Mesenchymal stem cell (in vitro differentiated cells and primary cell): ENCODE measurements at regions not wholly inside any gene's neighbourhood (a gene's known extent, or its start where the extent isn't known, plus 50 kb on each side); places are given as distances from the start of the nearest gene placed in this dataset.

Source experiments
- DNase-seq: peaks from one replicate; pipeline ENCODE4 v3.0.0-alpha.2; 2013
- H2AFZ ChIP-seq: one replicate; pipeline ENCODE4 v1.6.1; 2013; ENCODE audit warnings: low read depth, mild to moderate bottlenecking, control low read depth, inconsistent platforms, low read length, moderate library complexity
- H2AK5ac ChIP-seq: 2 replicates; pipeline ENCODE4 v1.6.1; 2013; ENCODE audit warnings: low read length, moderate library complexity, mild to moderate bottlenecking, inconsistent platforms; ENCODE audit not compliant: severe bottlenecking
- H2BK120ac ChIP-seq: one replicate; pipeline ENCODE4 v1.6.1; 2013; ENCODE audit warnings: low read depth, mild to moderate bottlenecking, inconsistent platforms, low read length, moderate library complexity
- H2BK12ac ChIP-seq, 2 experiments: one replicate each; pipeline ENCODE4 v1.6.1; 2013; ENCODE audit warnings: inconsistent platforms in 2 of 2, low read length in 2 of 2, mild to moderate bottlenecking in 2 of 2, moderate library complexity in 2 of 2, control low read depth in 1 of 2
- H2BK15ac ChIP-seq: one replicate; pipeline ENCODE4 v1.6.1; 2013; ENCODE audit warnings: mild to moderate bottlenecking, low read depth, inconsistent platforms; ENCODE audit not compliant: poor library complexity, severe bottlenecking
- H2BK5ac ChIP-seq: 2 replicates; pipeline ENCODE4 v1.6.1; 2013; ENCODE audit warnings: low read depth, mild to moderate bottlenecking, low read length, control low read depth, inconsistent platforms; ENCODE audit not compliant: poor library complexity, severe bottlenecking
- H3K14ac ChIP-seq, 2 experiments: one replicate each; pipeline ENCODE4 v1.6.1; 2013; ENCODE audit warnings: inconsistent platforms in 2 of 2, low read length in 2 of 2, control low read depth in 1 of 2, mild to moderate bottlenecking in 1 of 2, moderate library complexity in 1 of 2
- H3K18ac ChIP-seq, 2 experiments: one replicate each; pipeline ENCODE4 v1.6.1; 2013; ENCODE audit warnings: inconsistent platforms in 2 of 2, low read length in 2 of 2, control low read depth in 1 of 2, low read depth in 1 of 2, mild to moderate bottlenecking in 1 of 2
- H3K23ac ChIP-seq, 2 experiments: one replicate each; pipeline ENCODE4 v1.6.1; 2013; ENCODE audit warnings: inconsistent platforms in 2 of 2, low read length in 2 of 2, mild to moderate bottlenecking in 2 of 2, moderate library complexity in 2 of 2, control low read depth in 1 of 2
- H3K27ac ChIP-seq: 2 replicates; pipeline ENCODE4 v1.5.1; 2013; ENCODE audit warnings: mild to moderate bottlenecking, moderate library complexity, low read length, control low read depth, inconsistent platforms; ENCODE audit not compliant: poor library complexity, severe bottlenecking
- H3K27me3 ChIP-seq, 2 experiments: 2 replicates each; pipeline versions ENCODE4 v1.6.1 to v1.7.0; 2013; ENCODE audit warnings: low read length in 2 of 2, mild to moderate bottlenecking in 2 of 2, moderate library complexity in 2 of 2, control low read depth in 1 of 2, inconsistent platforms in 1 of 2; ENCODE audit not compliant: control insufficient read depth in 1 of 2, insufficient read depth in 1 of 2
- H3K36me3 ChIP-seq, 2 experiments: 2 replicates each; pipeline versions ENCODE4 v1.6.1 to v1.7.0; 2013; ENCODE audit warnings: low read length in 2 of 2, control low read depth in 1 of 2, inconsistent platforms in 1 of 2, low read depth in 1 of 2, mild to moderate bottlenecking in 1 of 2; ENCODE audit not compliant: insufficient read depth in 2 of 2, control insufficient read depth in 1 of 2
- H3K4ac ChIP-seq, 2 experiments: one replicate each; pipeline ENCODE4 v1.6.1; 2013; ENCODE audit warnings: inconsistent platforms in 2 of 2, low read length in 2 of 2, mild to moderate bottlenecking in 2 of 2, moderate library complexity in 2 of 2, control low read depth in 1 of 2, low read depth in 1 of 2
- H3K4me1 ChIP-seq: 2 replicates; pipeline ENCODE4 v1.6.1; 2013; ENCODE audit warnings: low read depth, low read length, control low read depth; ENCODE audit not compliant: control insufficient read depth, insufficient read depth
- H3K4me2 ChIP-seq: 2 replicates; pipeline ENCODE4 v1.6.1; 2013; ENCODE audit warnings: low read length, mild to moderate bottlenecking, inconsistent platforms; ENCODE audit not compliant: poor library complexity, severe bottlenecking
- H3K4me3 ChIP-seq, 2 experiments: 2 replicates each; pipeline versions ENCODE4 v1.5.1 to v1.7.0; 2013; ENCODE audit warnings: low read length in 2 of 2, mild to moderate bottlenecking in 2 of 2, control low read depth in 1 of 2, low read depth in 1 of 2; ENCODE audit not compliant: insufficient read depth in 1 of 2
- H3K79me1 ChIP-seq: replicated peaks from 2 replicates; pipeline ENCODE4 v1.6.1; 2013; ENCODE audit warnings: mild to moderate bottlenecking, control low read depth, low read length, inconsistent platforms; ENCODE audit not compliant: poor library complexity, severe bottlenecking
- H3K9ac ChIP-seq: 2 replicates; pipeline ENCODE4 v1.7.0; 2013; ENCODE audit warnings: mild to moderate bottlenecking, low read length, moderate library complexity
- H3K9me3 ChIP-seq: 2 replicates; pipeline ENCODE4 v1.7.0; 2013; ENCODE audit warnings: mild to moderate bottlenecking, low read length; ENCODE audit not compliant: control insufficient read depth
- H4K8ac ChIP-seq: one replicate; pipeline ENCODE4 v1.6.1; 2013; ENCODE audit warnings: inconsistent platforms, mild to moderate bottlenecking, low read length, moderate library complexity
- H4K91ac ChIP-seq: one replicate; pipeline ENCODE4 v1.6.1; 2013; ENCODE audit warnings: mild to moderate bottlenecking, low read length, inconsistent platforms
- WGBS: methylation state at CpG from one replicate; pipeline ENCODE4 v1.1.7; 2013; ENCODE audit warnings: mixed read lengths; 5-methylcytosine and 5-hydroxymethylcytosine counted together

GRCh38 chr17:13182854-13183253 lies 165.0 kb upstream of the ELAC2 start:
- no peak overlapping the region for H3K23ac ChIP-seq
- H3K9ac ChIP-seq, result no peak overlapping the region
- no peak overlapping the region for H3K4me2 ChIP-seq
- WGBS, result 67% methylated on average over 4 of the region's 4 CpGs
- no peak overlapping the region for H3K27ac ChIP-seq
- no peaks in the 10 kb centered on the region for H3K4me1 ChIP-seq
- no peak for DNase-seq
- no peak overlapping the region for H4K91ac ChIP-seq
- H2AK5ac ChIP-seq, result no peak overlapping the region
- no peak overlapping the region for H2AFZ ChIP-seq
- no peaks in the 10 kb centered on the region for H3K79me1 ChIP-seq
- no peak overlapping the region for H3K4me3 ChIP-seq
- no peaks in the 10 kb centered on the region for H3K9me3 ChIP-seq
- H2BK12ac ChIP-seq, result no peak overlapping the region
- no peak overlapping the region for H3K4ac ChIP-seq
- no peak overlapping the region for H4K8ac ChIP-seq
- H3K14ac ChIP-seq, result no peak overlapping the region
- H2BK15ac ChIP-seq, result no peak overlapping the region
- no peak overlapping the region for H2BK5ac ChIP-seq
- H3K18ac ChIP-seq, result no peak overlapping the region
- no peaks in the 10 kb centered on the region for H3K27me3 ChIP-seq
- H3K36me3 ChIP-seq, result no peaks in the 10 kb centered on the region
- no peak overlapping the region for H2BK120ac ChIP-seq

- no peak overlapping the region for H2BK5ac ChIP-seq
- H3K4ac ChIP-seq, result no peak overlapping the region
- H3K27ac ChIP-seq, result no peak overlapping the region
- no peak overlapping the region for H4K8ac ChIP-seq
- no peak overlapping the region for H3K4me3 ChIP-seq
- H3K36me3 ChIP-seq, result no peaks in the 10 kb centered on the region
- H2BK120ac ChIP-seq, result no peak overlapping the region
- DNase-seq, result no peak
- no peaks in the 10 kb centered on the region for H3K9me3 ChIP-seq
- no peak overlapping the region for H3K14ac ChIP-seq
- no peaks in the 10 kb centered on the region for H3K27me3 ChIP-seq
- H3K4me2 ChIP-seq, result no peak overlapping the region
- H4K91ac ChIP-seq, result no peak overlapping the region
- H2AFZ ChIP-seq, result no peak overlapping the region
- no peak overlapping the region for H2BK15ac ChIP-seq
- H3K9ac ChIP-seq, result no peak overlapping the region
- H2BK12ac ChIP-seq, result no peak overlapping the region
- no peaks in the 10 kb centered on the region for H3K79me1 ChIP-seq
- no peak overlapping the region for H3K18ac ChIP-seq
- no peak overlapping the region for H2AK5ac ChIP-seq
- H3K4me1 ChIP-seq, result no peaks in the 10 kb centered on the region
- H3K23ac ChIP-seq, result no peak overlapping the region
Observed at GRCh38 chr17:13182450-13182849, 164.6 kb upstream of the ELAC2 start.

GRCh38 chr17:13181683-13182082 lies 163.9 kb upstream of the ELAC2 start:
- DNase-seq, result no peak
- Histone ChIP-seq H4K91ac (no peak overlapping the region), H3K4me1 (no peaks in the 10 kb centered on the region), H3K9ac (no peak overlapping the region), H2AK5ac (no peak overlapping the region), H3K27me3 (no peaks in the 10 kb centered on the region), H3K4ac (no peak overlapping the region), H3K23ac (no peak overlapping the region), H3K79me1 (no peaks in the 10 kb centered on the region), H2BK15ac (no peak overlapping the region), H2BK120ac (no peak overlapping the region), H3K14ac (no peak overlapping the region), H2AFZ (no peak overlapping the region), H3K4me3 (no peak overlapping the region), H2BK12ac (no peak overlapping the region), H3K27ac (no peak overlapping the region), H4K8ac (no peak overlapping the region), H3K18ac (no peak overlapping the region), H3K9me3 (no peaks in the 10 kb centered on the region), H2BK5ac (no peak overlapping the region), H3K4me2 (no peak overlapping the region), H3K36me3 (no peaks in the 10 kb centered on the region)
- WGBS, result 64% methylated on average over 2 of the region's 2 CpGs

GRCh38 chr17:13176436-13176835 lies 158.6 kb upstream of the ELAC2 start:
- no peak overlapping the region for H3K4me2 ChIP-seq
- no peak overlapping the region for H3K4me3 ChIP-seq
- no peak overlapping the region for H3K27ac ChIP-seq
- DNase-seq, result no peak
- no peaks in the 10 kb centered on the region for H3K4me1 ChIP-seq
- no peak overlapping the region for H2BK120ac ChIP-seq
- peaks cover 26% of the 10 kb centered on the region for H3K9me3 ChIP-seq
- H4K91ac ChIP-seq, result no peak overlapping the region
- no peak overlapping the region for H3K4ac ChIP-seq
- no peaks in the 10 kb centered on the region for H3K36me3 ChIP-seq
- H3K79me1 ChIP-seq, result no peaks in the 10 kb centered on the region
- H4K8ac ChIP-seq, result no peak overlapping the region
- no peak overlapping the region for H2AK5ac ChIP-seq
- 55% methylated on average over 4 of the region's 4 CpGs for WGBS
- H3K9ac ChIP-seq, result no peak overlapping the region
- no peak overlapping the region for H3K14ac ChIP-seq
- no peak overlapping the region for H2AFZ ChIP-seq
- H3K23ac ChIP-seq, result no peak overlapping the region
- H2BK5ac ChIP-seq, result no peak overlapping the region
- H3K27me3 ChIP-seq, result no peaks in the 10 kb centered on the region
- H3K18ac ChIP-seq, result no peak overlapping the region
- H2BK15ac ChIP-seq, result no peak overlapping the region
- no peak overlapping the region for H2BK12ac ChIP-seq
